Pons (tissue), 1 donor: ENCODE measurements at regions not wholly inside any gene's neighbourhood (a gene's known extent, or its start where the extent isn't known, plus 50 kb on each side); places are given as distances from the start of the nearest gene placed in this dataset.
"Not testable (repeated sequence)": the region's sequence is repeated elsewhere in the genome, so short reads cannot be mapped to it uniquely, and the experiment has no call there.

Source experiments
- DNase-seq: peaks from one replicate; pipeline ENCODE4 v3.0.0-alpha.2; 2016; ENCODE audit warnings: low spot score

DNA sequence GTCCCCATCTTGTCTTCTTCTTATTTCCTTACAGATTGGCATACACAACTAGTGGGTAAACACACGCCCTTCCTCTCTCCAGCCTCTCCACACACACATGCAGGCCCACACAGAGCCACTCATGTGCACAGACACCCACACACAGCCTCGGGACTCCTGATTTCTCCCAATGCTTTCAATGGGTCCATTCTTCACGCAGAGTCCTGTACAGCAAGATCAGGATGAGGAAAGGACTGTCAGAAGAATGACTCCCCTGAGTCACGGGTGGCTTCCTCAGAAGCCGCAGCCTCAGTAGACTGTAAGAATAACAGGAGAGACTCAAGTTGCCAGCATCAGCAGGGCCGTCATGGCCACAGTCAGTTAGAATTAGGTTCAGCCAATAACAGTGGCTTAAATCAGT is 109.1 kb upstream of the GLI2 start:
- no peak for DNase-seq

DNA sequence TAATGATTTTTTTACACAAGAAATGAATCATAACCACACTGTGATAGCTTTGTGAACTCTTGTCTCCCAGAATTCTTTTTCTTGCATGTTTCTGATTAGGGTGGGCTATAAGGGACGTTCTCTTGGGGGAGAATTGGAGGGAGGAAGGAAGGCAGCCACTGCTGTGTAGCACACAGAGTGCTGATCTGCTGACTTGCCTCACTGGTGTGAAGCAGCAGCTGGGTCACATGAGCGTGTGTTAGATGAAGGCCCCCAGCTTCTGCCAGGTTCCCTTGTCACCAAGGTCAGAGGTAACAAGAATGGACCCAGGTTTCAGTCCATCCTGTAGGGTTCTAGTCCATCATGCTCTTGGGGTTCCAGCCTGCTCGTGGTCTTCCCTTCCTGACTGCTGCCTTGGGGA is 107.4 kb upstream of the GLI2 start:
- no peak for DNase-seq

DNA sequence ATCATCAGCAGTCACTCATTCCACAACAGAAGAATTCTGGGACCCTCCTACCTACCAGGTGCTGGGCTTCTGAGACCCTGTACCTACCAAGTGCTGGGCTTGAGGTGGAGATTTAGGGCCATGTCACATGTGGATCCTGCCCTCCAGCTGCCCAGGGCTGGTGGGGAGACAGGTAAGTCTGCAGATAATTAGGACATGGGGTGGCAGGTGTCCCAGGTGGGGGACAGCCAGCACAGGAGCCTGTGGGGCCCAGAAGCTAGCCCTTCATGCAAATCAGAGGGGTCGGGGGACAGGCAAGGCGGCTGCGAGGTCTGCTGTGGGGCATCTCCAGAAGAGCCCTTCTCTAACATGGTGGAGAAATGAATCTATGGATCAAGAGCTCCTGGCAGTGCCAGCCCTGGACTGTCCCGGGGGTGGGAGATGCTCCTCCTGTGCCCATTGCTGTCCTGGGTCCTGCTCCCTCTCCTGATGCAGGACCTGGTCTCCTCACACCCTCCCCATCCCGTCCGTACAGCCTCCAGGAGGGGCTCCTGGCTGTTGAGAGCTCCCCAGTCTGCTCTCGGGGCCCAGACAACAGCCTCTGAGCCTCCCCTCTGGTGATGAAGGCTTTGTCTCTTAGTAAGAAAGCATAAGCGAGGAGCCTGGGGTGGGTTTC is 106.3 kb upstream of the GLI2 start:
- no peak for DNase-seq

DNA sequence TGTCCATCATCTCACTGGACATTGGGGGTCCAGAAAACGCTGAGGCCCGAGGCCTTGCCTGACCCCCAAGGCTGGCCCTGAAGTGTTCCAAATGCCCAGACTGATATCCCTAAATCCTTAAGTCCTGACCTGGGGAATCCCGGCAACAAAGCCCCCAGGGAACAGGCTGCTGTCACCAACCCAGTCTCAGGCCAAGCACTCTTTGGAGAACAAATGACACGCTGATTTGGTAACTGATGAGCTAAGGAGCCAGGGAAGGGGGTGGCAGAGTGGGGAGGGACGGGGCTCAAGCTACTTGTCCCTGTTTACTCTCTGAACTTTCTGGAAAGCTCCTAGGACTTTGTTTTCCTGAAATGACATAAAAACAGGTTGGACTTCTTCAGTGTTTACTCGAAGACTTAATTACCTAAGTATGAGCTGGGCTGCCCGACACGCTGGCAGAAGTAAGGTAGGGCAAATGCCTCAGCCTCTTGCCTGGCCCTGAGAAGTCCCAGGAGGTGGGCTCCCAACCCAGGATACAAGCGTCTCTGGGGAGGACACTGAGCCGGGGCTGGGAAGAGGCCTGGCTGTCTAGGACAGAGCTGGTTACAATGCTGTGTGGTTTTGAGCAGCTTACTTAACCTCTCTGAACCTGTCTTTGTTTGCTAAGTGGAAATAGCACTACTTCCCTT is 105.5 kb upstream of the GLI2 start:
- DNase-seq, result no peak

DNA sequence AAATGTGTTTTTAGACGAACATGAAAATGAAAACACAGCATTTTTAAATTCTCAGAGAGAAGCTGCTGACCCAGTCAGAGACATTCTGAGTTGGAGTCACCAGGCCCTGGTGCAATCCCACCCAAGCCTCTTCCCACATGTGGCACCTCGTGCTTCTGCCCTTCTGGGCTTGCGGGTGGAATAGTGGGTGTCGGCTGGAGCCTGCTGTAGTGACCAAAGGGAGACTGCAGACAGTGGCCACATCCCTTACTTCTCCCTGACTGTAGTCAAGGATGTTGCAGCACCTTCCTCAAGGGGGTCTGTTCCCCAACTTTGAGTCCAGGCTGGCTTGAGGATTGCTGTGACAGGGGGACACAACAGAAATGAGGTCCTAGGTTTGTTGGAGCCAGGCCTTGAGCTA is 104.4 kb upstream of the GLI2 start:
- no peak for DNase-seq

GRCh38 chr2:120631724-120632123 is 103.9 kb upstream of the GLI2 start:
- DNase-seq, result no peak

DNA sequence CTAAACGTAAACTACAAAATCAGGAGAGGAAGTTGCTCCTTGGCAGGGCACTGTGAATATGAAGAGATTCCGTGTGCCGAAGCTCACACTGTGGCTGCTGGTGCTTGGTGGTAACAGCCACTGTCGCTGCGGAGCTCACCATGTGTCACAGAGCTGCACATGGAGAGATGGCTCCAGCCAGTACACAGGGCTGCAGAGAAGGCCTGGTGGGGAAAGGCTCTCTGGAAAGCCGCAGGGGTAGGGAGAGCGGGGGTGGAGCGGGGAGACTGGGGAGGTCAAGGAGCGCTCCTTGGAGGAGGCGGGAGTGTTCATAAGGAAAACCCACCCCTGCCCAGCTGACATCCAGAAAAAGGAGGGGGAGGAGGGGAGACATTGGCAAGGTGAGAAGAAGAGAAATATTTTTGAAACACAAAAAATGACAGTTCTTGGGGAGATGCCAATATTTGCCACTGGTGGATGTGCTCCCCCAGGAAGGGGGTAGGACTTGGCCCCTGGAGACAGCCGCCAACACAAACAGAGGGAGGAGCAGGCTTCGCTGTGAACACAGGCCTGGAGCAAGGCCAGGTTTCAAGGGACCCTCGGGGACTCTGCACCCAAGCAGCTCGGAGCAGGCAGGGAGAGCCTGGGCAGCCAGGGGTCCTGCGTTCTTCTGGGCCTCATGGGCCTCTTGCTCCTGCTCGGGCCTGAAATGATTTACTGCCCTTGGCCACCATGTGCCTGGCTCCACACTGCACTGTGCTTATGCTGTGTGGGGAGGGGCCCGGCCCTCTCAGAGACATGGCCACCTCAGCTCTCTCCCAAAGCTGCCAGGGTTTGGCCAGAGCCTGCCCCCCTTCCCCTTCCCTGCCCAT is 102.6 kb upstream of the GLI2 start:
- DNase-seq, result peak; percentile 25

- DNase-seq, result no peak
Measured at GRCh38 chr2:120634533-120634932, 101.1 kb upstream of the GLI2 start.

DNA sequence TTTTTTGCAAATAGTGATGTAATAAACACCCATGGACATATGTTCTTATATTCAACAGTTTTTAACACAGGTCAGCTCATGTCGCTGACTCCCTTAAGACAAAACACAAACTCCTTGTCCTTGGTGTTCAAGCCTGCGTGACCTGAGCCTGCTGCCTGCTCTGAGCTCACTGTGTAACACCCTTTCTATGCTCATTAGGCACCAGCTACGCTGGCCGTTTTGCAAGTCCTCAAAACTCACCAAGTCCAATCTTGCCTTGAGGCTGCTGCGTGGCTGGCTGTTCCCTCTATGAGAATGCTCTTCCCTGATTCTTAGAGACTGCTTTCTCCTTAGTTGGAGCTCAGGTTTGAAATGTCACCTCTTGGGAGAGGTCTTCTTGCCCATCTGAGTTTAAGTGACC is 100.5 kb upstream of the GLI2 start:
- DNase-seq, result no peak

GRCh38 chr2:120637847-120638246 is 97.8 kb upstream of the GLI2 start:
- DNase-seq, result no peak

DNA sequence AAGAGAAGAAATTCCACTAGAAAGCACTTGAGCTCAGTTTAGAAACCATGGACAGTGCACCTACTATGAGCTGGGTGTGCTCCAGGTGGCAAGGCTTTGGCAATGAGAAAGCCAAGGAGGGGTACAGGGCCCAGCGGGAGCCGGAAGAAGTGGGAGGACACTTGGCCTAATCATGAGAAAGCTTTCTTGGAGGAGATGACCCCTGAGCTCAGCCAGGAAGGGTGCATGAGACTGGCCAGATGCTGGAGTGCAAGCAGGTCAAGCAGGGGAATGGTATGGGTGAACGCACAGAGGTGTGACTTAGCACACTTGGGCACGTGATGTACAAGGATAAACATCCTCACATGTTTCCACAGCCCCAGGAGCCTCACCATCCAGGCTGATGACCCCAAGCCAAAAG is 97.2 kb upstream of the GLI2 start:
- no peak for DNase-seq

- DNase-seq, result no peak
Measured at GRCh38 chr2:120641366-120641771, 94.3 kb upstream of the GLI2 start.

DNA sequence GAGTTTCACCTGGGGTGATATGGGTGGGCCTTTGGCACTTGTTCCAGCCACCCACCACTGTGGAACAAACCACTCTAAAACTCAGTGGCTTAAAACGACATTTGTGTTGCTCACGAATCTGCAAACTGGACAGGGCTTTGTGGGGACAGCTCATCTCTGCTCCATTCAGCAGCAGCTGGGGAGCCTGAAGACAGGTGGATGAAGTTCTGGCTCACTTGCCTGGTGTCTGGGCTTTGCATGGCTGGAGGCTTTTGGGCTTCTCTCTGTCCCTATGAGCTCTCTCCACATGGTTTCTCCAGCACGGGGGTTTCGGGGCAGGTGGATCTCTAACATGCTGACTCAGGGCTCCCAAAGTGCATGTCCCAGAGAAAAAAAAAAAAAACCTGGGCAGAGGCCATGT is 93.0 kb upstream of the GLI2 start:
- no peak for DNase-seq

GRCh38 chr2:120646994-120647393 is 88.7 kb upstream of the GLI2 start:
- DNase-seq, result no peak

DNA sequence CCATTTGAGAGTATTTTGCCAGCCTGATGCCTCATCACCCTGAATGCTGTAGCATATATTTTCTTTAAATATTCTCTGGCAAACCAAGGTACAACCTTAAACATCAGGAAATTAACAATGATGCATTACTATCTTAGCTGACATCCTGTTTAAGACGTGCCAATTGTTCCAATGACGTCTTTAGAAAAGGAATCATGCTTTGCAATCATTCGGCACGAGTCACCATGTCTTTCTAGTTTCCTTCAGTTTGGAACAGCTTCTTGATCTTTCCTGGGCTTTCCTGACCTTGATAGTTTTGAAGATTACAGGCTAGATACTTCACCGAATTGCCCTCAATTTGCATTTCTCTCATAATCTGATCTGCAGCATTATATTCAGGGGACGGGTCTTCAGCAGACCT is 88.2 kb upstream of the GLI2 start:
- DNase-seq, result no peak

DNA sequence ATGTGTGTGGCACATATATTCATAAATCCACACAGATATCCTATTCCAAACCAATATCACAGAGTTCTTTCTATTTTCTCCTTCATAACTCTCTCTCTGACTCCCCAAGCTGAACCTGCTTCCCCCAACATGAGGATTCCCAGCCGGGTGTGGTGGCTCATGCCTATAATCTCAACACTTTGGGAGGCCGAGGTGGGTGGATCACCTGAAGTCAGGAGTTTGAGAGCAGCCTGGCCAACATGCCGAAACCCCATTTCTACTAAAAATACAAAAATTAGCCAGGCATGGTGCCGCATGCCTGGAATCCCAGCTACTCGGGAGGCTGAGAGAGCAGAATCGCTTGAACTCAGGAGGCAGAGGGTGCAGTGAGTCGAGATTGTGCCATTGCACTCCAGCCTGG is 86.3 kb upstream of the GLI2 start:
- DNase-seq, result not testable (repeated sequence)

GRCh38 chr2:120650022-120650644 is 85.5 kb upstream of the GLI2 start:
- DNase-seq, result no peak

DNA sequence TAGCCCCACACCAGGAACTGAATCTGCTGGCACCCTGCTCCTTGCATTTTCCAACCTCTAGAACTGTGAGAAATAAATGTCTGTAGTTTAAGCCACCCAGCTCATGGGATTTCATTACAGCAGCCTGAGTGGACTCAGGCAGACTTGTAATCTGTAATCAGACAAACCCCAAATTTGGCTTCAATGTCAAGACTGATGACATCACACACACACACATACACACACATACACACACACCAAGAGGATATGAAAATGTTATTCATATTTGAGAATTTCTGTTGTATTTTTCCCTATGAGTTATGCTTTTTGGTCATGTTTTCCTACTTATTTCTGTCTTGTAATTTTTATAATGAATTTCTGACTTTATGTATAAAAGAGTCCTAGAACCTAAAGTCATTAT is 83.8 kb upstream of the GLI2 start:
- no peak for DNase-seq

GRCh38 chr2:120653046-120653445 is 82.6 kb upstream of the GLI2 start:
- no peak for DNase-seq

DNA sequence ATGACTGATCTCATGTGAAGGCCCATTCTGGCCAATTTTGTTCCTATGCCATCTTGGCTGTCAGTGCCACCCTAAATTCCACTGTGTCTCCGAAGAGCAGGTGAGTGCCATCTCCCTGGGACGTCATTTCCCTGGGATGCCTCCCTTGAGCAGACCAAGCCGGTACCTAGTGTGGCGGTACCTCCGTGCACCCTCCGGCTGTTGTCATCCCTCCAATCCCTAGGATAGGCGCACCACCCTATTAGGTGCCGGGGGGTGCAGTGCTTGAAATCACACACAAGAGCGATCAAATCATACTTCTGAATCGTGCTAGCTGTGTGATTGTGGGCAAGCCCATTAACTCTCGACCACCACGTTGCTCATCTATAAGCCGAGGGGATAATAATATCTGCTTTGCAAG is 81.8 kb upstream of the GLI2 start:
- no peak for DNase-seq

GRCh38 chr2:120654381-120655134 is 81.1 kb upstream of the GLI2 start:
- DNase-seq, result no peak
